ENCODE measurements at regions not wholly inside any gene's neighbourhood (a gene's known extent, or its start where the extent isn't known, plus 50 kb on each side); places are given as distances from the start of the nearest gene placed in this dataset.
"Not testable (repeated sequence)": the region's sequence is repeated elsewhere in the genome, so short reads cannot be mapped to it uniquely, and the experiment has no call there.

DNA sequence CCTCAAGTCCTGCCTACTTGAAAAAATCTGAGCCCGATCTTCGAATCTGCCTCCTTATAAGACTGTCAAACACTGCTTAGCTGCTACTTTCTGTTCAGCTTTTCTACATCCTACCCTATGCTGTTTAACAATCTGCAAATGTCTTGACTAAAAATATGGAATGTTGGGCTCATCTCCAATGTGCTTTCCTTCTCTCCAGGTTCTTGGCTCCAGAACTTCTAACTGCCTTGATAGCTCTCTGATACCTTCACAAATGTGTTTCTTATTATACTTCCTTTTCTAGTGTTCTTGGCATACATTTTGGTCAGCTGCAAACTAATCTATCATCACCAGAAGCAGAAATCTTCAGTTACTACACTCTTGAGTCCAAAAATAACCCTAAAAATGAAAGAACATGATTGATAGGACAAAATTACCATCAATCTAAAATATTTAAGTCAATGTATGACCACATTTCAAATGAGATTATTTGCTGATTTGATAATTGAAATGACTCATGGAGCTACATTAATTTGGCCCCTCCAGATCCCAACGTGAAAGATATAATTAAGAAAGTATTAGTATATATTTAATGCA lies 372.3 kb upstream of the MON1B start:
- DNase-seq, result no peak

DNA sequence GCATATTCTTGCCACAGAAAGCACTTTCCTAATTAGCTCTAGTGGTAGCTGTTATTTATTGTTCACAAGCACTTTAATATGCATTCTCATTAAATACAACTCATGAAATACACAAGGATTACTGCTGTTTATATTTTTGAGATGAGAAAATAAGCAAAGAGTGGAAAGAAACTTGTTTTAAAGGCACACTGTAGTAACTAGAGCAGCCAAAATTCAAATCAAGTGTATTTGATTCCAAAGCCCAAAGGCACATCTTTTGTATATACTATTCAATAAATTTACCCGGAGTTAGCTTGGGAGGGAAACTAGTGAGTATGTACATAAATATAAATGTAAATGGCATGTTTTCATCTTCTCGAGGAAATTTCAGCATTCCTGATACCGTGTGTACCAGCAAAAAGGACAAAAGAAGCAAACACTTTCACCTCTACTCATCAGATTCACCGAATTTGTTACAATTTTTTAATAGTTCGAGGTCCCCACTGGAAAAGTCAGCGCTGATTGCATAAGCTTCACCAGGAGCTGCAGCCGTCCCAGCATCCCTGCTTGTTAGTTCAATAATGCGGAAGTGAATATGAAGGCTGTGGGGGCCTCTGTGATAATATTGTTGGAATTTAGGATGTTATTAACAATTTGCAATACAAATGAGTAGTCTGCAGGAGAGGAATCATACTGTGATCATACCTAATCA lies 371.6 kb upstream of the MON1B start:
- DNase-seq, result no peak

DNA sequence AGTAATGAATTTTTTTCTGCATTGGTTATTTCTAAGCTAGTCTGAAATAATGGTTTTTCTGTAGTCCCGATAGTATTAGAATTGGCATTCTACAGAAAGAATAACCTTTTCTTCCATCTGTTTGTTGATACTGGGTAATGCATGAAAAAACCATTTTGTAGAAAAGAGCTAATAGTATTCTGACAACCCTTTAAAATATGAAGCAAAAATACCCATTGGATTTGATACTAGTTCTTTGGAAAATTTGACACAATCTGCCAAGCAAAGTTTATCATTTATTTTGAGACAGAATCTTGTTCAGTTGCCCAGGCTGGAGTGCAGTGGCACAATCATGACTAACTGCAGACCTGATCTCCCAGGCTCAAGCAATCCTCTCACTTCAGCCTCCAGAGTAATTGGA lies 366.8 kb upstream of the MON1B start:
- no peak for DNase-seq

DNA sequence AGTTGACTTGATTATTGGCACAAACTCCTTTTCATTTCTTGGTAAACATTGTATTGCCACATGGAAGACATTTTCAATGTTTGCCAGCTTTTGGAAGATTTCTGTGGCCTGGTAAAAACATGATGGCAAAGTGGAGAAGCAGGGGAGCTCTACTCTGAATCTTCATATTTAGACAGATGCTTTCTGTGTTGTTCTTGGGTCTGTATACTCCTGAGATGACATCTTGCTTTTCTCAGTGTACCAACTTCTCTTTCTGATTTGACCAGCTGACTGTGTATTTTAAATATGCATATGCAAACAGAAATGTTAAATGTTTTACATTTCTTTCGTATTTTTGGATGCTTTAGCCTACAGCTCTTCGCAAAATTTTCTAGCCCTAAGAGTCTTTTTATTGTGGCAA lies 366.2 kb upstream of the MON1B start:
- no peak for DNase-seq

DNA sequence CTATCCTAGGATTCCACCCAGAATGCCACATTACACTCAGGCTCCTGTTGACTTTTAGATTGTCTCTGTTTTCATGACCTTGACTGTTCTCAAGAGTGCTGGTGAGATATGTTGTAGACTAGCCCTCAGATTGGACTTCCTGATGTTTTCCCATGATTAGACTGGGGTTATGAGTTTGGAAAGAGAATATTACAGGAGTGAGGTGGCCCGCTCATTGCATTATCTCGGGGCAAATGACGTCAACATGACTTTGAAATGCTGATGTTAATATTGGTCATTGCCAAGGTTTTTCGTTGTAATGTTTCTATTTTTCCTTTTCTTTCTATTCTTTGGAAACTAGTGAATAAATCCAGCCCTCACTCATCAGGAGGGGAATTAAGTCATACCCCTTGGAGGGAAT lies 355.7 kb upstream of the MON1B start:
- no peak for DNase-seq

DNA sequence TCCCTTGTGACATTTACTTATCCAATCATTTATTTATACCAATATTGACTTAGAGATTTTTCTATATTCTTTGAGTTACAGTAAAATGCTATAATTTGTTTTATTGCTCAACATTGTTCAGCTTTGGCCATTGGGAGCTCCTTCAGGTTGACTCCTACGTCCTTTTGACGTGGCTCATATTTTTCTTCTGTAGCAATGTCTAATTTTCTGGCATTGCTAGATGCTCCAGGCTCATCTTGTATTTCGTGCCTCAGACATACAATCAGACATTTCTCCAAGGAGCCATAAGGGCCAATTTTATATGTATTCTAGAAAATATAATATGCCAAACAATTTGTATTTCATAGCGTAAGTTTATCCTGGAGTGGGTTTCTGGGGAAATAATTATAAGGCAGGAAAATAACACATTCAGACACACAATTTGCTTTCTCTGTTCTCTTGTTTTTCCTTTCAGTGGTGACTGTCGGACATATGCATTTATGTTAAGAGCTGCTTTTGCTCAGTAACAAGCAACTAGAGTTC lies 355.1 kb upstream of the MON1B start:
- DNase-seq, result no peak

DNA sequence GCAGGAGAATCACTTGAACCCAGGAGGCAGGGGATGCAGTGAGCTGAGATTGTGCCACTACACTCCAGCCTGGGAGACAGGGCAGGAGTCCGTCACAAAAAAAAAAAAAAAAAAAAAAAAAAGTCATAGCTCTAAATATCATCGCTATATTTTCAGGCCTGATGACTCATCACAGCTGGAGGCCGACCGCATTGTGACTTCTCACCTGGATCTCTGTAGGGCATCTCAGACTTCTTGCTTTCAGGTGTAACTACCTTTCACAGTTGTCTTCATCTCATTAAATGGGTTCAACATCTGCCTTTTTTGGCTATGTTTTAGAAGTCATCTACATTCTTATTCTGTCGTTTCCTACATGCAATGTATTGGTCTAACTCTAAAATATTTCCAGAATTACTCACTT lies 353.1 kb upstream of the MON1B start:
- no peak for DNase-seq

DNA sequence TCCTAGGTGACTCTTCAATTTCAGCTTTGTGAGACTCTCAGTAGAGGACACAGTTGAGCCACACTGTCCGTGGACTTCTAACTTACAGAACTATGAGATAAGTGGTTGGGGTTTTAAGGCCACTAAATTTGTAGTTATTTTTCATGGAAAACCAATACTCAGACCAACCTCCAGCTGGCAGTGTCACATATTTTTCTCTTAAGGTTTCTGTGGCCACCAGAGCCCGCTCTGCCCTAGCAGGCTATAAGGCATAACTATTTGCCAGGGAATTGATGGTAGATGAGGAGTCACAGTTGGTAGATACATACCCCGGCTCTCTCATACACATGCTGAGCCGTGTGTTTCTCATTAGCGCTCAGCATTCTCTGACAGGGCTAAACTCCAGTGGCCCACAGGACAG lies 336.8 kb upstream of the MON1B start:
- no peak for DNase-seq

DNA sequence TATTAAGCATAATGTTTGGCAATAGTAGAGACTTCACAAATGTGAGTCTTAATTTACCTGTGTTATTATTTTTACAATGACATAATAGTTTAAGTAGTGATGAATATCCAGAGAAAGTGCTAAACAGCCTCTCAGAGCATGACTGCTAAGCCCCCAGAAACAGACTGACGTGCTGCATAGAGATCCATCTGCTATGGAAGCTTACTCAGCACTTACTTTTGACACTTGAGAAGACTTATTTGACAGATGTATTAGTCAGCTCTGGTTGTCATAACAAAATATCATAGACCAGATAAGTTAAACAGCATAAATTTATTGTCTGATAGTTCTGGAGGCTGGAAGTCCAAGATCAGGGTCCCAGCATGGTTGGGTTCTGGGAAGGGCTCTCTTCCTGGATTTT lies 334.9 kb upstream of the MON1B start:
- DNase-seq, result no peak

DNA sequence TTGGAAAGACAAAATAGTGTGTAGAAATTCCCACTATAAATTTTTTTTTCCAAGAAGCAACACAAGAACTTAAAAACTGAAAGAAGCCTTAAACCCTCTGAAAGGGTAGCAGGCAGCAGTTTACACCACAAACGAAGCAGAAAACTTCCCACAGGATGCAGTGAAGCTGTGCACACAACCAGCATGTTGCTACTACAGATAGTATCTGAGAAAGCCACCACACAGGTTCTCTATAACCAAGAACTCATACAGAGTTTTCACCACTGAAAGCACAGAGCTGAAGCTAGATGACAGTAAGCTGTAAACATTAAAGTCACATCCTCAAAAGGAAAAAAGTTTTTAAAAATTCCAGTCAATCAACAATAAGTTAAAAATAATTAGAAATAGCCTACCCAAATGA lies 333.6 kb upstream of the MON1B start:
- DNase-seq, result no peak

DNA sequence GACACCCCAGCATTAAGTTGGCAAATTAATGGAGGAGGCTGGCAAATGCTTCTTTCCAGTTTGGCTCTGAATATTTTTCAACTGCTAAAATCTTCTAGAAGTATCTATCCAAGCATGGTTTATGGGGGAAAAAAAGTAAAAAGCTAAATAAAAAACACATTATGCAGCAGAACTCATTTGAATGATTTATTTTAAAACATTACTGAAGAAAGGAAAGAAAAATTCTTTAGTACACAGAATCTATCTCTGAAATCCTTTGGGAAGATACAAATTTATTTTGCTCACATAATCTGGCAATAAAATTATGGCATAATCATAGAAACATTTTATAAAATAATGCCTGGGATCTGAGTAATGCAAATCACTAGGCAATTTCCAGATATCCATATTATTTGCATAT lies 328.1 kb upstream of the MON1B start:
- DNase-seq, result no peak

DNA sequence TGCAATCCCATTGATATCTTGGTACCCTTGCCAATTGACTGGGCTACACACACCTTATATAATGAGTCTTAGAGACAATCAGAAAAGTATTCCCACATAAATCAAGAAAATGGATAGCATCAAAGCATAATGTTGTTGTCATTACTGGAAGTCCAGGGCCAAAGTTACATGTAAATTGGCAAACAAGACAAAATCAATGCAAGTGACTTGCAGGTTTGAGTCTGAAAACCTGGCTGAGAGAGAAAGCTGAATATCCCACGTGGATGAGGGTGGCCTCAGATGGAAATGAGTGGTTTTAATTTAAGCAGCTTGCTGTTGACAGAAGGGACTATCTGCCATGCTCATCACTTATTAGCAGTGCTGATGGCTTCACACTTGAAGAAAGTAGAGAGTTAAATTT lies 324.0 kb upstream of the MON1B start:
- DNase-seq, result no peak

DNA sequence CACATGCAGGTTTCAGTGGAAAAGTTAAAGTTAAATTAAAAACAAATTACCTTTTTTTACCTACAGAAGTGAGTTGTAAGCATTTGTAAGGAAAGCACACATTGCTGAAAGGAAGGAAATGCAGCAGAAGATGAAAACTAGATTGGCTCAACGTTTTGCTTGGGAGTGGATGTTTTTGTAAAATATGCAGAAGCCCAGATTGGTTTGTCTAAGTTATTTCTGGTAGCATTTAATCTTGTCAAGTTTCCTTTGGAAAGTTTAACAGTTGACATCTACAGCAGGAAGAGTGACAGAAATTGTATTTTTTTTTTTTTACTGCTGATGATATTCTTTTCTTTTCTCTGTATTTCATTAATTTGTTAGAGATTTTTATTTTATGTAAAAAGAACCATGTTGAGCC lies 315.1 kb upstream of the MON1B start:
- DNase-seq, result no peak

DNA sequence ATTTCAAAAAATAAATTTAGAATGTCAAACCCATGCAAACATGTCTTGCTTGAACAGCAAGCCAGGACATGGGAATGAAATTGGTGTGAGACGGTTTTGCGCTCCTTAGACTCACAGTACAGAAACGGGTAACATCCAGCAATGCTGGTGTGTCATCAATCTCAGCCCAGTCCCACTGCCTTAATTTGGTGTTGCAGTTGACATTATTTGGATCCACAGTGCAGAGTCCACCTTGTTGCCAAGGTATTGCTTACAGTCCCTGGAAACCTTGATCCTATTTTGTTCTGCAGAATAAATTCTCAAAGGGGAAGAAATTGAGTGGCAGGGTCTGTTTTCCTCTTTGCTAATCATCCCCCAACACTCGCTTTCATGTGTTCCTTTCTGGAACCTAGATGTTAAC lies 311.6 kb upstream of the MON1B start:
- DNase-seq, result no peak

DNA sequence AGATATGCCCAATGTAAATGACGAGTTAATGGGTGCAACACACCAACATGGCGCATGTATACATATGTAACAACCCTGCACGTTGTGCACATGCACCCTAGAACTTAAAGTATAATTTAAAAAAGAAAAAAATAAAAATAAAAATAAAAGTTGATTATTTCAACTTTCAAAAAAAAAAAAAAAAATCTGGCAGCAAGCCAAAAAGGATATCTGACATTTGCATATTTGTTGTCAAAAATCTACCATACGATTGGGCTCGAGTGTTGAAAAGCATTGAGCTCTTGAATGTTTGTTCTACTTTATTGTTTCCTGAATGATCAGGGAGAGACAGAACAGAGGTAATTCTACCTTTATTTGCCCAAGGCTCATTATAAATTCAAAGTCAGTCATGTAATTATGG lies 310.5 kb upstream of the MON1B start:
- DNase-seq, result not testable (repeated sequence)

DNA sequence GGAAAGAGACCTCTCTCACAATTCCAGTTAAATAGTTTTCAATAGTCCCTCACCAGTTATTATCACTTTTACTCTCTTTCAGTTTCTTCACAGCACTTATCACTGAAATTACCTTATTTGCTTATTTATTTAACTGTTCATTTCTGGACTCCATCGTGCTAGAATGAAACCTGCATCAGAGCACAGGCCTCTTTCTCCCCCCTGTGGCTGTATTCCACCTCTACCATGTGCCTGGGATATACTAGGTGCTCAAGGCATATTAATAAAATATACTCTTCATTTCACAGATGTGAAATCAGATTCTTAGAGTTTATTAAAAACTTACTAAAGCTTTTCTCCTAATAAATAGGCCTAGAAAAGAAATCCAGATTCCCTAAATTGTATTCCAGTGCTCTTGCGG lies 308.9 kb upstream of the MON1B start:
- no peak for DNase-seq

DNA sequence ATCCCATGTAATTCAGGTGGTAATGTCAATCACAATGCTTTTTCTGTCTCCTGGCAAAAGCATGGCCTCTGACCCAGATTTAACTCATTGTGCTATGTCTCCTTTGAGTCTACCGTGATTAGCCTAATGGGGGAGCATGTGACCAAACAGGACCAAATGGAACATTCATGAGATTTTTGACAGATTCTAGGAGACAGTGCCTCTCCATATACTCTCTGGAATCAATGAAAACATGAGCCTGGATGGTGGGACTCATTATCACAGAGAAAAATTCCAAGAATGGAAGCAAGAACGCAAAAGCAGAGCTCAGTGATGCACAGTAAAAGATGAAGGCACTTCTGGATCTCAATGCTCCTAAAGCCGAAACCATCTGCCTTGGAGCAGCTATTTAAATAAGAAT lies 307.9 kb upstream of the MON1B start:
- no peak for DNase-seq

DNA sequence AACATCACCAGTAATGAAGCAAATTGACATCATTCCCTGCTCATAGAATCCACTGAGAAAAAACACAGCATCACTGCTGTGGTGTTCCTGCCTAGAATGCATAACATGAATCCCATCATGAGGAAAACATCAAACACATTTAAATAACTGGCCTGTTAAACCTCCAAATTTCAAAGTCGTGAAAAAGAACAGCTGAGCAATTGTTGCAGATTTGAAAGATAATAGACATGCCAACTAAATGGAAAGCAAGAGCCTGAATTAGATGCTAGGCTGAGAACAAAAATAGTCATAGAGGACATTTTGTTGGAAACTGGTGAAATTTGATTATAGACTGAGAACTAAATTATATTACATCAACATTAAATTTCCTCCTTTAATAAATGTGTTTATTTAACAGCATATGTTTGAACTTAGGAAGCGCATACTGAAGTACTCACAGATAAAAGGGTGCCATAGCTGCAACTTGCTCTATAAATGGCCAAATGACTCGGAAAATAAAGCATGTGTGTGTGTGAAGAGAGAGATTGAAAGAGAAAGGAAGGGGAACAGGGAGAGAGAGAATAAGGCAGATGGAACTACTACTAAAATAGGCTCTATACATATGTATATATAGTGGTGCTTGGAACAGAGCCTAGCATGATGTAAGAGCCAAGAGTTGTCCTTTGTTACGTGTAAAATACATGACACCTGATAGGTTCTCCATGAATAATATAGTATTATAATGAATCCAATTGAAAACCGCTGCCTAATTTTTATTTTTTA lies 305.0 kb upstream of the MON1B start:
- no peak for DNase-seq

DNA sequence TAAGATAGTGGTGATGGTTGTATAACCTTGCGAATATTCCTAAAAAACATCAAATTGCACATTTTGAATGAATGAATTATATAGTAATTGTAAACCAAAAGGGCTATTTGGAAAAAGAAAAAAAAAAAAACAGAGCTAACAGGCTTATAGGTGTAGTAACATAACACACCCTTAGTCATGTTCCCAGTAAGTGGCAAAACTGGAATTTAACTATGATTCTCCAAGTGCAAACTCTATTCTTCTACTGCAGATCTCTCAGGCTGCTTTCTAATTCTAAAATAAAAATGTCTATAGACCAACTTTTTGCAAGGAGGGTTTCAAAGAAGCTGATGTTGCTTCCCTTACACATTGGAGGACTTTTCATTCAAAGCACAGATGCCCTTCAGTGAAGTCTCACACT lies 293.2 kb upstream of the MON1B start:
- DNase-seq, result no peak

DNA sequence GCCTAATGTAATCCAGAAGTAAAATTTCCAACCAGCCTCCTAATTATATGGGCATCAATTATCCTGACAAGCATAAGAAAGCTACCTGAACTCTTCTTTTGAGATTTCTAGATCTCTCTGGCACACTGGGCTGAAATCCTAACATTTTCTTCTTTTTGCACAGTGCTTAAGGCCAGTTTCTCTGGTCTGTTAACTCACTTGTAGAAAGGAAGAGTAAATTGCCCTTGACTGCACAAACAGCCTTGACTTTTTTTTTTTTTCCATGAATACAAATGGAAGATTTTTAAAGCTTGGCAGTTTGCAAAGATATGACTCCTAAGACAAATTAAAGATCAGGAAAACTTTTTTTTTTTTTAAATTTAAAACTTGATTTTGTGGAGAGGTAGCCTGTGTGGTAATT lies 291.2 kb upstream of the MON1B start:
- DNase-seq, result no peak

DNA sequence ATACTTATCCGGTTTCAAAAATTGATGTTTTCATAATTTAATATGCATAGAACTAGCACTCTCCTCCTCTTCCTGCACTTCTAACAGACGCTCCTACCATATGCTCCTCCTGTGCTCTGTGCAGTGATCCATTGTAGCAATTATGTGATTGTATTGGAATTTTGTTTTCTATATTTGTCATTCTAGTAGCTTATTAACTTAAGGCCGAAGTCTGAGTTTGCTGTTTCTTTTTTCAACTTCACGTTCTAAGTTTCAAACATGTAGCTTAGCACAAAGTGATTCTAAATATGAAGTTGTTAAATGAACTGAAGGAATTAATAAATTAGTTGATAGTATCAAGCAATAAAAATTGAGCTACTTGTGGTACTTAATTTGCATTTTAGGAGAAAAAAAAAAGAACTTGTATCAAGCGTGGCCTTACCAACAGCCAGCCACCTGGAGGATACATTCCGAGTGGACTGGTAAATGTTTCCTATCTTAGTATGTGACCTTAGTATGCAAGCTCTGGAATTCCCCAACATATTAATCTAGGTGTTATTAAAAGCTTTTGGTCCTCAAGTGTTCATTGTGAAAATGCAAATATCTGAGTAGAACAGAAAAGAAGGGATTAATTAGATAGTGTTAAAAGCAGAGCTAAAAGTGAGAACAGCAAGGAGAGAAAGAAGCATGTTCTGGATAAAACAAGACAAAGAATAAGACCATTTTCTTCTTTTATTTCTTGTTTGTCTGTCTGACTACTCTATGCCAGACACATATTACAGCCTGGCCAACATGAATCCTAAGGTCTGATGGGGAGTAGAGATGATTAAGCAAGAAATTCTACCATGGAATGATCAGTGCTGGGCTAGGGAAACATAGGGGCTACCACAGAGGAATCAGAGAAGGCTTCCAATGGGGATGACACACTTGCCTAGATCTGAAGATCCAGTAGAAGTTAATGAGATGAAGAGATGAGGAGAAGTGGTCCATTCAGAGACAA lies 290.4 kb upstream of the MON1B start:
- DNase-seq, result no peak

DNA sequence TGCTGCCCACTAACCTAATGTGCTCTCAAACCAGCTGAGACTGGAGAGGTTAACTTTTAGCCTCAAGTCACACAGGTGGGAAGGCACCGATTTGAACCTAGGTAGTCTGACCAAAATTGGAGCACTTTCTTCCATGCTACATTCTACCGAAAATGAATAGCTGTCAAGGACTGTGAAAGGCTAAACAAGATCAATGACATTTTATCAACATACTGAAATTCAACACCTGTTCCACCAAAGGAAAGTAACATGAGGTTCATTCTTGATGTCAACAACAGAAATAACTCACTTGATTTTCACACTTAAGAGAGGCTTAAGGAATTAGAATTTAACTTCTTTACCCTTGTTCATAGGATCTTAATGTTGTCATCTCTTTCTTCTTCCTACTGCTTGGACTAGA lies 284.4 kb upstream of the MON1B start:
- no peak for DNase-seq

DNA sequence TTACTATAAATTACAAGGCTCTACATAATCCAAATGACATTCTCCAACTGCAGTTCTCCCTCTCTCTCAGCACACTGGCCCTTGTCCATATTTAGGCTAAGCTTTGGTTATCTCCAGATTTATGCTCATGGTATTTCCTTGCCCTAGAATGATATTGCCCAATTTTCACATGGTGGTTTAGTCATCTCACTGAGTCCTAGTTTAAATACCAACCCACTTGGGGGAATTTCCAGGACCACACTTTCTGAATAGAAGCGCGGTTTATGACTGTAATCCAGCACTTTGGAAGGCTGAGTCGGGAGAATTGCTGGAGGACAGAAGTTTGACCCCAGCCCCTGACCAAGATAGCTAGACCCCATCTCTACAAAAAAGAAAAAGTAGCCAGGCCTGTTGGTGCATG lies 280.1 kb upstream of the MON1B start:
- DNase-seq, result no peak

Data from CD4-positive, alpha-beta T cell treated with Interferon alpha-2 for 1 hour (primary cell).